GM10266 (cell line): ENCODE measurements at regions not wholly inside any gene's neighbourhood (a gene's known extent, or its start where the extent isn't known, plus 50 kb on each side); places are given as distances from the start of the nearest gene placed in this dataset.
A peak's percentile ranks its signal among the peaks of the same experiment; 100 is the strongest.
"Not testable (repeated sequence)": the region's sequence is repeated elsewhere in the genome, so short reads cannot be mapped to it uniquely, and the experiment has no call there.

ENCODE experiments used
- DNase-seq: peaks from one replicate; pipeline ENCODE4 v3.0.0; 2012; ENCODE audit errors: extremely low spot score
- TF ChIP-seq, protein P1 (sequence below): IDR thresholded peaks from 2 replicates; pipeline ENCODE4 v1.5.1; 2012; ENCODE audit warnings: mild to moderate bottlenecking, low read depth; ENCODE audit not compliant: control insufficient read depth, insufficient read depth; ENCODE audit errors: missing control alignments

DNA sequence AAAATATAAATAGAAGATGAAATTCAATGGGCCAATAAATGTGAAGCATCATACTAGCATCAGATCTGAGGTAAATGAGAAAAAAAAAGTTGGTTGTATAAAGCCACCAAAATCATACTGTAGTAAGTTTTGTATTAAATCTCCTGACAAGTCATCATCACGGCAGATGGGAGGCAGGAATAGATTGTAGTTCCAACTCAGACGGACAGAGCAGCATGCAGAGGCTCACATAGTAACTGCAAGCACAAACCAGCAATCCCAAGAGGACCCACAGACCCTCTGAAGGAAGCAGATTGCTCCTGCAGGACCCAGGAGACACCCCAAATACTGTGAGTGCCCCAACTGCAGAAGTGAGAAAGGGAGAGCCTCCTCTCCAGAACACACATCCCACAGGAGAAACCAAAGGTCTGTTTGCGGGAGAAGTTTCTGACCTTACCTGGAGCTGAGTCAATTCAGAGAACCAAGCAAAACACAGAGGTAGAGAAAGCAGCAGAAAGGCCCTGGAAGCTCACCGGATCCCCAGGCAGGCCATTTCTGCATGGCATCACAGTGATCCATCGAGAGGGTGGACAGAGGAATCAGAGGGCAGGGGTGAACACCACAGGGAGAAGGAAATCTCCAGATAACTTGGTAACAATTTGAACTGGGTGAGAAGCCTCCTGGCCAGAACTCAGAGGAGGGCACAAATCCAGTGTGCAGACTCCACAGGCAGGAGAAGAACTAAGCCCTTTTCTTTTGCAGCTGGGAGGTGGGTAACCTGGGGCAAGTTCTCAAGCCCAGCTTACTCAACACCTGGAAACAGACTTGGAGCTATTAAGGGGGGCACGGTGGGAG, 141.6 kb upstream of the ARHGEF26 start:
- TF ChIP-seq, protein P1, sequence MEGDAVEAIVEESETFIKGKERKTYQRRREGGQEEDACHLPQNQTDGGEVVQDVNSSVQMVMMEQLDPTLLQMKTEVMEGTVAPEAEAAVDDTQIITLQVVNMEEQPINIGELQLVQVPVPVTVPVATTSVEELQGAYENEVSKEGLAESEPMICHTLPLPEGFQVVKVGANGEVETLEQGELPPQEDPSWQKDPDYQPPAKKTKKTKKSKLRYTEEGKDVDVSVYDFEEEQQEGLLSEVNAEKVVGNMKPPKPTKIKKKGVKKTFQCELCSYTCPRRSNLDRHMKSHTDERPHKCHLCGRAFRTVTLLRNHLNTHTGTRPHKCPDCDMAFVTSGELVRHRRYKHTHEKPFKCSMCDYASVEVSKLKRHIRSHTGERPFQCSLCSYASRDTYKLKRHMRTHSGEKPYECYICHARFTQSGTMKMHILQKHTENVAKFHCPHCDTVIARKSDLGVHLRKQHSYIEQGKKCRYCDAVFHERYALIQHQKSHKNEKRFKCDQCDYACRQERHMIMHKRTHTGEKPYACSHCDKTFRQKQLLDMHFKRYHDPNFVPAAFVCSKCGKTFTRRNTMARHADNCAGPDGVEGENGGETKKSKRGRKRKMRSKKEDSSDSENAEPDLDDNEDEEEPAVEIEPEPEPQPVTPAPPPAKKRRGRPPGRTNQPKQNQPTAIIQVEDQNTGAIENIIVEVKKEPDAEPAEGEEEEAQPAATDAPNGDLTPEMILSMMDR = no peak
- DNase-seq = no peak

DNA sequence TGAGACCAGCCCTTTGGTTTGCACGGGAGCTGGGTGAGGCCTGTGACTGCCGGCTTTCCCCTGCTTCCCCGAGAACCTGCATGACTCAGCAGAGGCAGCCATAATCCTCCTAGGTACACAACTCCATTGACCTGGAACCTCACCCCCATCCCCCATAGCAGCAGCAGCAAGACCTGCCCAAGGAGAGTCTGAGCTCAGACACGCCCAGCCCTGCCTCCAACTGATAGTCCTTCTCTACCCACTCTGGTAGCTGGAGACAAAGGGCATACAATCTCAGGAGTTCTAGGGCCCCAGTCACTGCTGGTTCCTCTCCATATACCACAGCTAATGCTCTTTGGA, 141.0 kb upstream of the ARHGEF26 start:
- no peak for DNase-seq
- TF ChIP-seq, protein P1 = no peak

DNA sequence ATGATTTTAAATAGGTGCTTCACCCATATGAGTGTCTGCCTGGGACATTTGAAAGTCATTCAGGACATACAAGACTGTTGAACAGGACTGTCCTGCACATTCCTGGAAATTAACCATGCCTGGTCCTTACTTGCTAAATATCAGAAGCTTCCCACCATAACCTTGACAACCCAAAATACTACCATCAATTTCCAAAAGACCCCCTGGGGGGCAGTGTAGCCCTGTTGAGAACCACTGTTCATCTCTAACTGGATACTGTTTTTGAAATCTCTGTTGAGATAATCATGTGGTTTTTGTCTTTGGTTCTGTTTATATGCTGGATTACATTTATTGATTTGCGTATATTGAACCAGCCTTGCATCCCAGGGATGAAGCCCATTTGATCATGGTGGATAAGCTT, 123.8 kb upstream of the ARHGEF26 start:
- DNase-seq = not testable (repeated sequence)

DNA sequence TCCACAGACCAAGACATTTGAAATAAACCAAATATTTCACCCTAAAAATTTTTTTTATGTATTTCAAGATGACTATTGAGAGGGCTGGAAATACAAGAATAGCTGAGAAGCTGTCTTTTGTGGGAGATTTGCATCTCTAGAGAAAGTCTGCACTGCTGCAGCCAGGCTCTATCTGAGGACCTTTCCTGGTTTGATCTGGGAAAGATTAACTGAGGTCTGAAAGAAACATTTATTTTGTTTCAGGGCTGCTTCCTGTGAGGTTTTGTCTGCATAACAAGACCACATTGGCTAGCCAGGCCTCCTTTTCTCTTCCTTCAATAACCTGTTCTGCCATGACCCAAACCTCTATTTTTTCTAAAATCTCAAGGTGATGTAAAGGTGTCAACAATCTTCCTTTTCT, 117.5 kb upstream of the ARHGEF26 start:
- no peak for DNase-seq
- TF ChIP-seq, protein P1 = no peak

DNA sequence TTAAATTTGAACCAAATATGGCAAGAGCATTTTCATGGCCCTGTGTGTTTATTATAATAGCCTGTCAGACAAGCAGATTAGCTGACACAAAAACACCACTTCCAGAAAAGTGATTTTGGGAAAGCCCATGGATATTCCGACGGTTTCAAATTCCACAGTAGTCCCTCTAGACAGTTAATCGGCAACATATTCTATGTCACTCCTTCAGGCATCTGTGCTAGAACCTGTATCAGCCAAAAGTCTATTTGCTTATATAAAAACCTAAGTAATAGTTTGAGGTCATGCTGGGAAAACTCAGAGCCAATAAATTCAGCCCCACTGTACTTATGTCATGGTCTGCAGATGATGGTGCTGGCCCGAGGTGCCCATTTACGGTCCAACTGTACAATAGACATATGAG, 110.2 kb upstream of the ARHGEF26 start:
- no peak for DNase-seq
- TF ChIP-seq, protein P1 = no peak

DNA sequence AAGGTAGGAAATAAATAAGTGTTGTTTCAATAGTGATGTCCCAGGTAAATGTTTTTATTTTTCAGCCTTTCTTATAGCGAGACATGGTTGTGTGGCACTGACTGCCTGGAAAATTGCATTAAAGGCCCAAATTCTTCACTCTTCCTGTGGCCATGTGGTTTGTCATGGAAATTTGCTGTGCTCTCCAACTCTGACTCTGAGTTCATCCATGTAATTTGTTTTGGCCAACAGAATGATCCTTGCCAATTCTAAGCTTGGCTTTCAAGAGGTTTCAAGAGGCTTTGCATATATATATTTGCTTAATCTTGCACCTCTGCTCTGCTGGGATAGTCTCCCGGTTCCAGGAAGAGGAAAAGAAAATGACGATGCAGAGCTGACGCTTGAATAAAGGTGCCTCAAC, 107.5 kb upstream of the ARHGEF26 start:
- no peak for DNase-seq
- TF ChIP-seq, protein P1 = no peak

DNA sequence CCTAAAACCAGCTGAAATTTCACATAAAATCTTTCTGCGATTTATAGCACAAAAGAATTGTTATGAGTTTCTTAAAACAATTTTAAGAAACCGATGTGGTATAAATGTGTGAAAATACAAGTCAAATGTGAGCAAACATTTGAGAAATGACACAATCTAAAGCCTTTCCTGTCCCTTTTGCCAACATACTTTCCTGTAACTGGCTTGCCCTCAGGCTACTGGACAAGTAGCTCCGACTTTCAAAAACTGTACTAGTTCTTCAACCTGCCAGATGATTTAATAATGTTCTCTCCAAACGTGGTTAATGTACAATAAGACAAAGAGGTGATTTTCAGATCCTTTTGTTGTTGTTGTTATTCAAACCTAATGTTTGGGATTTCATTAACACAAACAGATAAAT, 105.9 kb upstream of the ARHGEF26 start:
- DNase-seq = no peak
- TF ChIP-seq, protein P1 = no peak

DNA sequence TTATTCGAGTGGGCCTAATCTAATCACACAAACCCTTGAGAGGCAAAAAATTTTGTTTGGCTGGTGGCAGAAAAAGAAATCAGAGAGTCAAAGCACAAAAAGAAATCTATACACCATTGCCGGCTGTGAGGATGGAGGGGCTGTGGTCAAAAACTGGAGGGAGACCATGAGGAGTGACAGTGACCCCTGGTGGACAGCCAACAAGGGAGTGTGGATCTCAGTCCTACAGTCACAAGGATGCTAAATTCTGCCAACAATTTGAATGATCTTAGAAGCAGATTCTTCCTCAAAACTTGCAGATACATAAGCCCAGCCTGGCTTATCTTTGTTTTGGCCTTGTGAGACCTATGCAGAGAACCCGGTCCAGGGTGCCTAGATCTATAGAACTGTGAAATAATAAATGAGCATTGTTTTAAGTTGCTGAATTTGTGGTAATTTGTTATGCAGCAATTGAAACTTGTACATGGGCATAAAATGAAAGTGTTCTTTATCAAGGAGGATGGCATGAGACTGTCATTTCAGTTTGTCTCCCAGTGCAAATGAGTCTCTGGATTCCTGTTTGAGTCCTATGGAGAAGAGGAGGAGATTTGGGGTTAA, 103.0 kb upstream of the ARHGEF26 start:
- TF ChIP-seq, protein P1 = peak; percentile 72
- DNase-seq = peak; percentile 19
